Thymus (tissue), 11 donors: ENCODE measurements at regions not wholly inside any gene's neighbourhood (a gene's known extent, or its start where the extent isn't known, plus 50 kb on each side); places are given as distances from the start of the nearest gene placed in this dataset.
"Not testable (repeated sequence)": the region's sequence is repeated elsewhere in the genome, so short reads cannot be mapped to it uniquely, and the experiment has no call there.

ENCODE experiments used
- DNase-seq, 9 donors: peaks; one replicate each; pipeline ENCODE4 v3.0.0-alpha.2; 2013; ENCODE audit warnings: low spot score in 9 of 9, low read depth in 6 of 9, missing footprints in 1 of 9
- H3K27ac ChIP-seq, 2 donors: one replicate each; pipeline ENCODE4 v1.5.1; 2013; ENCODE audit warnings: control low read depth in 1 of 2, low read depth in 1 of 2, low read length in 1 of 2, mild to moderate bottlenecking in 1 of 2, moderate library complexity in 1 of 2
- H3K27me3 ChIP-seq, 2 donors: one replicate each; pipeline ENCODE4 v1.5.1; 2013; ENCODE audit warnings: low read length in 1 of 2; ENCODE audit not compliant: control insufficient read depth in 2 of 2, insufficient read depth in 1 of 2
- H3K36me3 ChIP-seq, 2 donors: one replicate each; pipeline ENCODE4 v1.5.1; 2013; ENCODE audit warnings: low read length in 1 of 2, mild to moderate bottlenecking in 1 of 2, moderate library complexity in 1 of 2; ENCODE audit not compliant: control insufficient read depth in 2 of 2, insufficient read depth in 2 of 2
- H3K4me1 ChIP-seq, 2 donors: one replicate each; pipeline ENCODE4 v1.5.1; 2013; ENCODE audit warnings: low read length in 2 of 2; ENCODE audit not compliant: control insufficient read depth in 2 of 2, insufficient read depth in 2 of 2
- H3K4me3 ChIP-seq, 2 donors: one replicate each; pipeline ENCODE4 v1.5.1; 2013; ENCODE audit warnings: low read length in 2 of 2, control low read depth in 1 of 2, mild to moderate bottlenecking in 1 of 2
- H3K9me3 ChIP-seq, 2 donors: one replicate each; pipeline ENCODE4 v1.5.1; 2013; ENCODE audit warnings: low read length in 1 of 2, mild to moderate bottlenecking in 1 of 2; ENCODE audit not compliant: control insufficient read depth in 2 of 2, insufficient read depth in 1 of 2
- WGBS: extraction: QIAGEN DNeasy Blood & Tissue Kit; methylation state at CpG from one replicate; pipeline ENCODE4 v1.1.7; 2013; 5-methylcytosine and 5-hydroxymethylcytosine counted together
- donor health status: healthy.

DNA sequence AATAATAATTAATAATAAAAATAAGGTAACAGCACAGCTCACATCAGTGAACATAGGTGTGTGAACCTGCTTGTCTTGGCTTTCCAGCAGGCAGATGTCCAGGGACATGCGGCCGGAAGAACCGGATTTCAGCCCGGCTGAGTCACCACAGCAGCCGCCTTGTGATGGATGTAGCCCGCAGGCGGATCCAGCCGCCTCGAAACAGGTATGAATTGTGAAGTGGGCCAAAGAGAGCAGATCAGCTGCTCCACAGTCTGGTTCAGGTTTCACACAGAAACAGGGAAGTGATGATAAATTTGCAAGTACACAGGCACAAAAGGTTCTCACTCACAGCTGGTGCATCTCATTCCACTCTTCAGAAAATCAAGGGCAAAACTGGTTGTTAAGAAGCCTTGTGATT is 55.1 kb downstream of the ID4 start:
- DNase-seq: peak in 2 of 9 donors; percentile 8 to 16
- WGBS: 93% methylated on average over 9 of the region's 9 CpGs
- no peaks in the 10 kb centered on the region for H3K36me3 ChIP-seq
- no peaks in the 10 kb centered on the region for H3K27me3 ChIP-seq
- no peak overlapping the region for H3K4me3 ChIP-seq
- no peaks in the 10 kb centered on the region for H3K9me3 ChIP-seq
- no peak overlapping the region for H3K27ac ChIP-seq
- no peaks in the 10 kb centered on the region for H3K4me1 ChIP-seq

GRCh38 chr6:19895866-19896692 is 58.9 kb downstream of the ID4 start:
- H3K4me1 ChIP-seq: no peaks in the 10 kb centered on the region
- no peaks in the 10 kb centered on the region for H3K9me3 ChIP-seq
- H3K27me3 ChIP-seq: no peaks in the 10 kb centered on the region
- no peak overlapping the region for H3K4me3 ChIP-seq
- DNase-seq: no peak
- H3K27ac ChIP-seq: no peak overlapping the region
- 91% methylated on average over 9 of the region's 9 CpGs for WGBS
- H3K36me3 ChIP-seq: no peaks in the 10 kb centered on the region

DNA sequence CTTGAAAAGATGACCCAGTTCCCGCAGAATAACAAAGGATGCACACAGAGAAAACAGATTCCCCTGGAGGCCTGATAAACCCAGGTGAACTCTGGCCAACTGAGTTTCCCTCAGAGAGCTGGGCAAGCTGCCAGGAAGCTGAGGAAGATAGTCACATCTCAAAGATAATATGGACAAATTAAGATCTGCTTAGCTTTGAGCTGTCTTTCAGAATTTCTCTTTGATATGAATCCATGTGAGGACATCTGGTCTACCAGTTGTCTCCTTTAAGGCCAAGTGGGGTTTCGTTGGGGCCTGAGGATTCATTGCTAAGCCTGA is 59.5 kb downstream of the ID4 start:
- H3K4me3 ChIP-seq: no peak overlapping the region
- H3K4me1 ChIP-seq: no peaks in the 10 kb centered on the region
- H3K36me3 ChIP-seq: no peaks in the 10 kb centered on the region
- H3K27ac ChIP-seq: no peak overlapping the region
- 91% methylated on average over 2 of the region's 2 CpGs for WGBS
- no peaks in the 10 kb centered on the region for H3K27me3 ChIP-seq
- H3K9me3 ChIP-seq: no peaks in the 10 kb centered on the region
- DNase-seq: peak in 1 of 9 donors; percentile 1

- WGBS: 67% methylated on average over 4 of the region's 4 CpGs
- no peaks in the 10 kb centered on the region for H3K4me1 ChIP-seq
- no peaks in the 10 kb centered on the region for H3K27me3 ChIP-seq
- no peaks in the 10 kb centered on the region for H3K9me3 ChIP-seq
- H3K36me3 ChIP-seq: no peaks in the 10 kb centered on the region
- DNase-seq: no peak
- no peak overlapping the region for H3K27ac ChIP-seq
- H3K4me3 ChIP-seq: no peak overlapping the region
Measured at GRCh38 chr6:19898141-19898740, 61.1 kb downstream of the ID4 start.

GRCh38 chr6:19902201-19902600 is 65.0 kb downstream of the ID4 start:
- no peak overlapping the region for H3K27ac ChIP-seq
- H3K4me1 ChIP-seq: no peaks in the 10 kb centered on the region
- H3K27me3 ChIP-seq: no peaks in the 10 kb centered on the region
- H3K4me3 ChIP-seq: no peak overlapping the region
- 95% methylated on average over 4 of the region's 4 CpGs for WGBS
- no peaks in the 10 kb centered on the region for H3K36me3 ChIP-seq
- H3K9me3 ChIP-seq: no peaks in the 10 kb centered on the region
- no peak for DNase-seq

GRCh38 chr6:19904408-19904807 is 67.2 kb downstream of the ID4 start:
- H3K36me3 ChIP-seq, H3K4me3 ChIP-seq, H3K27me3 ChIP-seq, H3K27ac ChIP-seq, H3K9me3 ChIP-seq, H3K4me1 ChIP-seq, DNase-seq: not testable (repeated sequence)
- WGBS: 79% methylated on average over 6 of the region's 6 CpGs

DNA sequence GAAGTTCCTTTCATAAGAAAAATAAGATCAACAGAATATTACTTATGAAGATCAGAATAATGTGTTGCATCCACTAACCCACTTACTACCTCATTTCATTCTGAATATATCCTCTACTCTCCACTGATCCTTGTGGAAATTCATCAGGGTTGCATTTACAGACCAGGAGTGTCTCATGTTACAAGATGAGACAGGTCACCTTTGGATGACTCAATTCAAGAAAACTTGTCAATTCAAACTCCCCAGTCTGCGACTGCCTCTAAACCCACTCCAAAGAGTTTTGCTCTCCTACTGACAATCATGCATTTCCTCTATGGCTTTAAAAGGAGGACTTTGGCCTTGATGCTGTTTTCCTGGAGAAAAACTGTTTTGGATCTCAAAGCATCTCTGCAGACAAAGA is 68.4 kb downstream of the ID4 start:
- WGBS: 86% methylated on average over 1 of the region's 1 CpG
- Histone ChIP-seq H3K36me3 (no peaks in the 10 kb centered on the region), H3K27ac (no peak overlapping the region), H3K27me3 (no peaks in the 10 kb centered on the region), H3K4me3 (no peak overlapping the region), H3K4me1 (no peaks in the 10 kb centered on the region), H3K9me3 (no peaks in the 10 kb centered on the region)
- no peak for DNase-seq

GRCh38 chr6:19906171-19906570 is 69.0 kb downstream of the ID4 start:
- no peak for DNase-seq
- no peak overlapping the region for H3K27ac ChIP-seq
- WGBS: 92% methylated on average over 3 of the region's 3 CpGs

DNA sequence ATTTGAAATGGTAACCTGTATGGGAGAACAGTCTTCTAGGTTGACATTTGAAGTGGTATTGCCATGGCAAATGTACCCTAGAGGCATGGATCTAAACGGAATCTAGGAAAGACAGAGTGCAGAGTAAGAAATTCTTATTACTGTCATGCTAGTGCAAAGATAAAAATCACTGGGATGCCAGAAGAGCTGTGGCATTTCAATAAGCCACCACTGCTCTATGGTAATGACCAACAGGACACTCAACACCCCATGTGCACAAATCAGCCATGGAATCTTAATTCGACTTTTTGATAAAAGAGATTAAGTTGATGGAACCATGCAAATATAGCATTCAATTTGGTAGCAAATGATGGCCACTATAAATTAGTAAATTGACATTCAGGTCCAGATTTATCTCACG is 74.1 kb downstream of the ID4 start:
- Histone ChIP-seq H3K27ac (no peak overlapping the region), H3K27me3 (no peaks in the 10 kb centered on the region), H3K9me3 (no peaks in the 10 kb centered on the region), H3K4me3 (no peak overlapping the region), H3K36me3 (no peaks in the 10 kb centered on the region), H3K4me1 (no peaks in the 10 kb centered on the region)
- WGBS: 92% methylated on average over 3 of the region's 3 CpGs
- DNase-seq: no peak

More at GRCh38 chr6:19906171-19906570, 69.0 kb downstream of the ID4 start:
- H3K36me3 ChIP-seq: no peaks in the 10 kb centered on the region
- no peaks in the 10 kb centered on the region for H3K9me3 ChIP-seq
- H3K4me3 ChIP-seq: no peak overlapping the region
- no peaks in the 10 kb centered on the region for H3K4me1 ChIP-seq
- no peaks in the 10 kb centered on the region for H3K27me3 ChIP-seq
